Stimulated activated memory B cell treated with anti-CD40 and anti-IgM and Interleukin-4, amounts not matched to agents 10 μg/mL and 1 μg/mL and 100 μg/mL, for 72 hours (primary cell): ENCODE measurements at regions not wholly inside any gene's neighbourhood (a gene's known extent, or its start where the extent isn't known, plus 50 kb on each side); places are given as distances from the start of the nearest gene placed in this dataset.
"Not testable (repeated sequence)": the region's sequence is repeated elsewhere in the genome, so short reads cannot be mapped to it uniquely, and the experiment has no call there.

Source experiments
- ATAC-seq: fragments of 150-1000 bp; cut with Tn5 transposase; 2 replicates; pipeline ENCODE4 v1.10.0; 2021
- H3K27ac Mint-ChIP-seq: one replicate; pipeline ENCODE4 v1.8.0; 2022; ENCODE audit warnings: mild to moderate bottlenecking, mixed read lengths
- H3K27me3 Mint-ChIP-seq: one replicate; pipeline ENCODE4 v1.8.0; 2022; ENCODE audit warnings: mixed read lengths
- H3K36me3 Mint-ChIP-seq: one replicate; pipeline ENCODE4 v1.8.0; 2022; ENCODE audit warnings: mixed read lengths
- H3K4me1 Mint-ChIP-seq: one replicate; pipeline ENCODE4 v1.8.0; 2022; ENCODE audit warnings: mixed read lengths
- H3K4me3 Mint-ChIP-seq: one replicate; pipeline ENCODE4 v1.8.0; 2022; ENCODE audit warnings: mild to moderate bottlenecking, moderate library complexity, mixed read lengths
- H3K9me3 Mint-ChIP-seq: one replicate; pipeline ENCODE4 v1.8.0; 2022; ENCODE audit warnings: mixed read lengths

- no peaks in the 10 kb centered on the region for H3K36me3 Mint-ChIP-seq
- H3K4me3 Mint-ChIP-seq, result no peak overlapping the region
- H3K27ac Mint-ChIP-seq, result no peak overlapping the region
- H3K27me3 Mint-ChIP-seq, result peaks cover 32% of the 10 kb centered on the region
- no peak for ATAC-seq
- H3K4me1 Mint-ChIP-seq, result no peaks in the 10 kb centered on the region
- no peaks in the 10 kb centered on the region for H3K9me3 Mint-ChIP-seq
Observed at GRCh38 chr3:127442506-127442905, 148.0 kb downstream of the TPRA1 start.

- Mint-ChIP-seq H3K4me1 (no peaks in the 10 kb centered on the region), H3K27me3 (peaks cover 24% of the 10 kb centered on the region), H3K36me3 (no peaks in the 10 kb centered on the region), H3K4me3 (no peak overlapping the region), H3K27ac (no peak overlapping the region), H3K9me3 (no peaks in the 10 kb centered on the region)
- ATAC-seq, result no peak
Observed at GRCh38 chr3:127441764-127442163, 148.8 kb downstream of the TPRA1 start.

- Mint-ChIP-seq H3K4me1 (no peaks in the 10 kb centered on the region), H3K27me3 (peaks cover 12% of the 10 kb centered on the region), H3K9me3 (no peaks in the 10 kb centered on the region), H3K36me3 (no peaks in the 10 kb centered on the region), H3K27ac (no peak overlapping the region), H3K4me3 (no peak overlapping the region)
- ATAC-seq, result no peak
Observed at GRCh38 chr3:127440384-127440783, 150.1 kb downstream of the TPRA1 start.

- Mint-ChIP-seq H3K27me3 (peaks cover 12% of the 10 kb centered on the region), H3K9me3 (no peaks in the 10 kb centered on the region), H3K4me3 (no peak overlapping the region), H3K4me1 (no peaks in the 10 kb centered on the region), H3K27ac (no peak overlapping the region), H3K36me3 (no peaks in the 10 kb centered on the region)
- ATAC-seq, result peak; percentile 37
Observed at GRCh38 chr3:127439621-127440020, 150.9 kb downstream of the TPRA1 start.

GRCh38 chr3:127438951-127439350 lies 151.1 kb upstream of the PRR20G start:
- H3K4me3 Mint-ChIP-seq, result no peak overlapping the region
- ATAC-seq, result no peak
- H3K9me3 Mint-ChIP-seq, result no peaks in the 10 kb centered on the region
- no peaks in the 10 kb centered on the region for H3K36me3 Mint-ChIP-seq
- H3K27ac Mint-ChIP-seq, result no peak overlapping the region
- no peaks in the 10 kb centered on the region for H3K4me1 Mint-ChIP-seq
- peaks cover 12% of the 10 kb centered on the region for H3K27me3 Mint-ChIP-seq

- Mint-ChIP-seq H3K4me1 (no peaks in the 10 kb centered on the region), H3K27ac (no peak overlapping the region), H3K9me3 (no peaks in the 10 kb centered on the region), H3K36me3 (no peaks in the 10 kb centered on the region), H3K27me3 (peaks cover 10% of the 10 kb centered on the region), H3K4me3 (no peak overlapping the region)
- ATAC-seq, result no peak
Observed at GRCh38 chr3:127438371-127438770, 150.5 kb upstream of the PRR20G start.

GRCh38 chr3:127435299-127435698 lies 147.5 kb upstream of the PRR20G start:
- peaks cover 23% of the 10 kb centered on the region for H3K27me3 Mint-ChIP-seq
- not testable (repeated sequence) for H3K27ac Mint-ChIP-seq, ATAC-seq

GRCh38 chr3:127431066-127431465 lies 143.2 kb upstream of the PRR20G start:
- H3K4me3 Mint-ChIP-seq, result no peak overlapping the region

More at GRCh38 chr3:127435299-127435698, 147.5 kb upstream of the PRR20G start:
- not testable (repeated sequence) for H3K36me3 Mint-ChIP-seq, H3K9me3 Mint-ChIP-seq, H3K4me1 Mint-ChIP-seq, H3K4me3 Mint-ChIP-seq

GRCh38 chr3:127428344-127428997 lies 140.6 kb upstream of the PRR20G start:
- Mint-ChIP-seq H3K27me3 (peaks cover 82% of the 10 kb centered on the region), H3K4me3 (no peak overlapping the region), H3K27ac (no peak overlapping the region), H3K36me3 (no peaks in the 10 kb centered on the region), H3K9me3 (no peaks in the 10 kb centered on the region), H3K4me1 (no peaks in the 10 kb centered on the region)
- ATAC-seq, result no peak

More at GRCh38 chr3:127431066-127431465, 143.2 kb upstream of the PRR20G start:
- no peak for ATAC-seq
- Mint-ChIP-seq H3K36me3 (no peaks in the 10 kb centered on the region), H3K9me3 (no peaks in the 10 kb centered on the region), H3K27me3 (peaks cover 56% of the 10 kb centered on the region), H3K4me1 (no peaks in the 10 kb centered on the region), H3K27ac (no peak overlapping the region)

- Mint-ChIP-seq H3K4me1 (no peaks in the 10 kb centered on the region), H3K4me3 (no peak overlapping the region), H3K27ac (no peak overlapping the region), H3K27me3 (peaks cover 86% of the 10 kb centered on the region), H3K9me3 (no peaks in the 10 kb centered on the region), H3K36me3 (no peaks in the 10 kb centered on the region)
- ATAC-seq, result no peak
Observed at GRCh38 chr3:127427666-127428065, 139.8 kb upstream of the PRR20G start.

- no peak overlapping the region for H3K4me3 Mint-ChIP-seq
- no peak overlapping the region for H3K27ac Mint-ChIP-seq
- no peaks in the 10 kb centered on the region for H3K4me1 Mint-ChIP-seq
- H3K9me3 Mint-ChIP-seq, result no peaks in the 10 kb centered on the region
- H3K36me3 Mint-ChIP-seq, result no peaks in the 10 kb centered on the region
- ATAC-seq, result no peak
- H3K27me3 Mint-ChIP-seq, result peaks cover 86% of the 10 kb centered on the region
Observed at GRCh38 chr3:127427156-127427555, 139.3 kb upstream of the PRR20G start.

GRCh38 chr3:127426444-127427153 lies 138.8 kb upstream of the PRR20G start:
- no peak for ATAC-seq
- Mint-ChIP-seq H3K27ac (no peak overlapping the region), H3K36me3 (no peaks in the 10 kb centered on the region), H3K27me3 (peaks cover 83% of the 10 kb centered on the region), H3K4me3 (no peak overlapping the region), H3K9me3 (no peaks in the 10 kb centered on the region), H3K4me1 (no peaks in the 10 kb centered on the region)

GRCh38 chr3:127425505-127426443 lies 137.9 kb upstream of the PRR20G start:
- no peaks in the 10 kb centered on the region for H3K4me1 Mint-ChIP-seq
- H3K9me3 Mint-ChIP-seq, result no peaks in the 10 kb centered on the region
- H3K27me3 Mint-ChIP-seq, result peaks cover 75% of the 10 kb centered on the region
- no peak overlapping the region for H3K4me3 Mint-ChIP-seq
- no peaks in the 10 kb centered on the region for H3K36me3 Mint-ChIP-seq
- ATAC-seq, result no peak
- H3K27ac Mint-ChIP-seq, result no peak overlapping the region

GRCh38 chr3:127424766-127425504 lies 137.1 kb upstream of the PRR20G start:
- no peak overlapping the region for H3K27ac Mint-ChIP-seq
- H3K36me3 Mint-ChIP-seq, result no peaks in the 10 kb centered on the region
- no peak for ATAC-seq
- H3K4me1 Mint-ChIP-seq, result no peaks in the 10 kb centered on the region
- no peaks in the 10 kb centered on the region for H3K9me3 Mint-ChIP-seq
- no peak overlapping the region for H3K4me3 Mint-ChIP-seq
- peaks cover 78% of the 10 kb centered on the region for H3K27me3 Mint-ChIP-seq
